ENCODE measurements at regions not wholly inside any gene's neighbourhood (a gene's known extent, or its start where the extent isn't known, plus 50 kb on each side); places are given as distances from the start of the nearest gene placed in this dataset.

GRCh38 chr7:45986355-45987298, 65.6 kb upstream of the IGFBP3 start:
- no peak for DNase-seq

DNA sequence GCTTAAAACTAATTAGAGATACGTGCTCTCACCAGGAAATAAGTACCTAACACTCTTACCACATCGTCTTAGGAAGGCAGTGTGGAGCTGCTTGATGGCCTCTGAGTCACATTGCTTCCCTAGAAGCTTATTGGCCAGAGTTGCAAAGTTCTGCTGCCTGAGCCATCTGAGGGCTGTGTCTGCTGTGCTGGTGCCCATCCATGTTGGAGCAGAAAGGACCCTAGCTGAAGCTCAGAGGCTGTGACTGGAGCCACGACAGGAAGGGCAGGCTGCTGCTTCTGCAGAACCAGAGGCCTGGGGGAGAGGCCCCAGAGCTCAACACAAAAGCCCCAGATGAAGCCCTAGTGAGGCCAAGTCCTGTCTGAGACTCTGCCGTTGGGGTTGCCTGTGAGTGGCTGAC, 64.8 kb upstream of the IGFBP3 start:
- DNase-seq: peak; percentile 5

- peak; percentile 36 for DNase-seq
These were observed 63.6 kb upstream of the IGFBP3 start for GRCh38 chr7:45984386-45985295.

DNA sequence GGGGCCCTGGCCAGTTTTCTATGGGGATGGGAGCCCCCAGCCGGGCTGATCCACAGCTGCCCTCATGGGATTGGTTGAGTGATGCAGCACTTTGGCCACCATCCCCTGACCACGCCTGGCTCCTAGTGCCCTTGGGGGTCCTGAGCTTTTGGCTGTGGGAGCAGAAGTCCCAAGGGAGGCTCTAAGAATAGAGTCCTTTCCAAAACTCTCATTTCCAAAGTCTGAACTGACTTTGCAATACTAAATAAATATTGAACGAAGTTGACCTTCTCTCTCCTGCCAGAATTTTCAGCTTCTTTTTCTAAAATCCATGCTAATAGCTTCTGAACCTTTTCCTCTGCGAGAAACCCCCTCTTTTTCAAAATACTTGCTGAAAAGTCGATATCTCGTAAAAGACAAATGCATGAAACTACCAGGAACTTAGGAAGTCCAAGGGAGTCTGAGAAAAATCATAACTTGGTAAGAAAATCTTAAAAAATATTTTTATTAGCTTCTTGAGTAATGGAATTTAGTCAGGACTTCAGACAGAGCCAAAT, 62.7 kb upstream of the IGFBP3 start:
- DNase-seq: no peak

- DNase-seq: no peak
These were observed 62.0 kb upstream of the IGFBP3 start for GRCh38 chr7:45982907-45983719.

DNA sequence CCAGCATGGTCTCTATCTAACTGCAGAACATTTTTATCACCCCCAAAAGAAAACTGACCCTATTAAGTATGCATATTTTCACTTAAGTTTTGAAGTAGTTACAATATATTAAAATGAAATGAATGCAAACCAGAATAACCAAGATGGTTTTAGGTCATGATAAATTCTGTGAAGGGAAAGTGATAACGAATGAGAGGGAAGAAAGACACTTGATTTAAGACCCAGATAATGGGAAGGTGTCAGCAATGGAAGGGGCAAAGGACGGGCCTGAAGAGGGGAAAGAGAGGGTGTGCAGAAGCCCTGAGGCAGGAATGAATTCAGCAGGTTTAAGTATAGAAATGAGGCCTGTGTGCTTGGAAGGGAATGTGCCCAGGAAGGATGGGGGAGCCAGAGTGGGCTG, 61.1 kb upstream of the IGFBP3 start:
- no peak for DNase-seq

DNA sequence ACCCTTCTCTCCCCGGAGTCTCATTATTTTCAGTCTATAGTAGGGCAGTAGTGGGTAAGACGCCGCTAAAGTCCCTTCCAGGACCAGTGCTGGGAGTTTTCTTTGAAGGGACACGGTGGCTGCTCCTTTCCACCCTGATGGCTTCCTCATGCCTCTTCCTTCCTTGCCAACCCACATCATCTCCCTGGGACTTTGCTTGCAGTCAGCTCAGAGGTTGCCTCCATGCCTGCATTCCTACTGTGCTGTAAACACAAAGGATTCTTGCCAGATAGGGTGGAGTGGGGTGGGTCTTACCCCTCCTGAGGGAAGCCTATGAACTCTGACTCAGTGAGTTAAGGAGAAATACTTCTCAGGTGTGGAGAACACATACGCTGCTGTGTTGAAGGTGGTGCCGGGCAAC, 59.9 kb upstream of the IGFBP3 start:
- no peak for DNase-seq

DNA sequence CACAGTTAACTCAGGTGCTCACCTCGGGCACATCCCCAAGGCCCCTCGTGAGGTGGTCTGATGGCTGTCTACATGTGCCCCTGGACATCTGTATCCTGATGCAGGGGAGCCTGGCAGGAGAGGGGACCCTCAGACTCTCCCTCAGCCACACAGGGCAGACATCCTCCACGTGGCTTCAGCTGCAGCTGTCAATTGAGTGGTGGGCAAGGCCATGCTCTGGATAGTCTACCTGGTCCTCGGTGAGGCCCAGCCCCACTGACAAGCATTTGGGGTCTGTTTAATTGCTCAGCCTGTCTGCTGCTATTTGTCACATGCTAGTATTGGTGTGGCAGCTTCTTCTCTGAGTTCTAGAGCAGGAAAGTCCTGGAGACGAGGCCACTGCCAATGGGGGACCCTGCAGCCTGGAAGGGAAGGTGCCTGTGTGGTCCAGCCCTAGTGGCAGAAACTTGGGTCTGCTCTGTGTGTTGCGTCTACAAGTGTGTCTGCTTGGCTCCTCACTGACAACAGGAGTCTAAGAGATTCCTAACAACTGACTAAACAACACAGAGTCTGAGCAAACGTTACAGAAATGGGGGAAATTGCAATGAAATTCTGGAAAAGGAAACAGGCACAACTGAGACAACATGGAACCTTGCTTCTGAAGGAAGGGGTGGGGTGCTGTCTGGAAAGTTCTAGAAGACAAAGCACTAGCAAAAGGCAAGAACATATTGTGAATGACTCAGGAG, 59.3 kb upstream of the IGFBP3 start:
- DNase-seq: no peak

DNA sequence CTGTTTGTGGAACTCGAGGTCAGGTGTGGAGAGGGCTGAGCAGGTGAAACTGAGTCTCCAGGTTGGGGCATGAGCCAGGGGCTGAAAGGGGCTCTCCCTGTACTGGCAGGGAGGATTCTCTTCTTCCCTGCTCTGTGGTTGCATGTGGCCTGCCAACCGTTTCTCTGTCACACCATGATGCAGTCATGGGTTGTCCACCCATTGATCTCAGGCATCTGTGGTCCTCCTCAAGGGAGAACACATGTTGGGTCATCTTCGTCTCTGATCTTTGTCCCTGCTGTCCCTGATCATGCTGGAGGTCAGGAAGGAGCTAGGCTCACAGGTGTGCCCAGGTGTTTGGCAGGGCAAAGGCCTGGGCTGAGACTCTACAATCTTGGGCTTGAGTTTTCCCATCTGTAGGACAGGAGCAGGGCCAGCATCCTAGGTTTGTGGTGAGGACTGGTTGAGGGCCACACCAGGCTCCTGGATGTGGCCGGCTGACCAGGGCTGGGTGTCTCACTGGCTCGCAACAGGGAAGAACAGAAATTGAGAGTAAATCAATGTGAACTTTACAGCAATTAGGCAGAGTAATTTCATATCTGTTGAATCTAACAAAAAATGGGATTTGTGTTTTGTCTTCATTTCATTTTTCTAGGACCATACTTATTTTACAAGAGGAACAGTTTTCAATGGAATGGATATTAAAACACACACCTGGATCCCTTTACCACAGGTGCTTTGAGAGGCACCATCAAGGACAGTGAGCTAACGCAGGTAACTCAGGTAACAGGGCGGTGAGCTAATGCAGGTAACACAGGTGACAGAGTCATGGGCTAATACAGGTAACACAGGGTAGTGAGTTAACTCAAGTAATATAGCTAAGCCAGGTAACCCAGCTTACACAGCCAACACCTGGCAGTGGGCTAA, 58.5 kb upstream of the IGFBP3 start:
- no peak for DNase-seq

DNA sequence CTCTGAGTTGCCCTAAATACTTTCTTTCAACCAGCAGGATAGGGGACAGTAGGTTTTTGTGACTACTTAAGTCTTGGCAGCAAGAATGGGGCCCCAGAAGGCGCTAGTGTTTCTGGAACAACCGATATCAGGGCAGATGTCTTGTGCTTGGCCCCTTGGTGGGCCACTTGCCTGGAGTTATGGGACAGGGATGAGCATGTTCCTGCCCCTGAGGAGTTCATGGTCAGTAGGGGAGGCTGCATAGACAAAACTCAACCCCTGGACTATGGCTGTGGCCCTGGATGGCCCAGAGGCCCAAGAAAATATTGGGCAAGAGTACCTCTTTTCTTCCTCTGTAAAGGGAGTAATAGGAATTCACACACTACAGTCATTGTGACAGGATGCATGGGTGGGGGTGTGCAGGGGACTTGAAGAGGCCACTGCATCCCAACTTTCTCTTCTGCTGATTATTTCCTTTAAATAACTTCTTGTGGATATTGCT, 57.7 kb upstream of the IGFBP3 start:
- no peak for DNase-seq

DNA sequence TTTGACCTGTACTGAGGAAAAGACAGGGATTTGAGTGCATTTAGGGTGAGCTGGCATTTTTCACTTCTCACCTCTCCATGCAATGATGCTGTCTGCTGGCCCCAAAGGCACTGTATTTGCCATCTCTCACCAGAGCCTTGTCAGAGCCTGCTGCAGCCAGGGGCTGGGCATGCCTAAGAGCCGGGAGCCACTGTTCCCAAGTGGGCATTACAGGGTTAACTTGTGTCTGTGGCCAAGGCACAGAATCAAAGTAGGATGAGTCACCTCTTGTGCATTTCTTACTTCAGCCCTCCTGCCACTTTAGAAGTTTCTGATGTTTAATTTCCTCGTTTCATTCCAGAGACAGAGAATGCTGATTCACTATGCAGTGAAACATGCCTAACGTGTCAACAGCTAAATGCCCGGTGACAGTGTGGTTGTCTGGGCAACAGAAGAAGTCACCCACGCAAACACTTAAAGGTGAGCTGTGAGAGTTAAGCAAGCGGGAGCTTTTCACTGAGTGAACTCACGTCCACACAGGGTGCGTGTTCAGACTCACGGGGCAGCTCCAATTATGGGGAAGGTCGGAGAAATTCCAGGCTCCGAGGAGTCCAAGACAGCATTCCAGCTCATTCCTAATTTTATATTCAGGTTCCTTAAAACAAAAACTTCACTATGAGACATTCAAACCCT, 57.1 kb upstream of the IGFBP3 start:
- DNase-seq: no peak

- DNase-seq: no peak
These were observed 56.2 kb upstream of the IGFBP3 start for GRCh38 chr7:45977256-45977780.

DNA sequence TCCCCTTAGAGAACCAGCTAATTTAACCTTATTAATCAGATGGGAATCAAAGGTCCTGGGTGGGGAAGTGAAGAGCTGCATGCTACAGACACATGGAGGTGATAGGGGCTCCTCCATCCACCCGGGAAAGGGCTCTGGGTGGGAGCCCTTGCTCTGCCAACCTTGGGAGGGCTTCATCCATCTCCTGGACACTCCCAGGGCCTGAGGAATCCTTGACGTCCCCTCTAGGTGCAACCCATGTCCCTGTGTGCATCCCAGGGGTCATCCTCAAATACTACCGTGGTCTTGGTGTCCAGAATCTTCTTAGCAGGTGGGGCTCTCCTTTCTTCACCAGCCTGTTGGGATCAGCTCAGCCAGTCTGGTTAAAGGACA, 55.4 kb upstream of the IGFBP3 start:
- DNase-seq: no peak

DNA sequence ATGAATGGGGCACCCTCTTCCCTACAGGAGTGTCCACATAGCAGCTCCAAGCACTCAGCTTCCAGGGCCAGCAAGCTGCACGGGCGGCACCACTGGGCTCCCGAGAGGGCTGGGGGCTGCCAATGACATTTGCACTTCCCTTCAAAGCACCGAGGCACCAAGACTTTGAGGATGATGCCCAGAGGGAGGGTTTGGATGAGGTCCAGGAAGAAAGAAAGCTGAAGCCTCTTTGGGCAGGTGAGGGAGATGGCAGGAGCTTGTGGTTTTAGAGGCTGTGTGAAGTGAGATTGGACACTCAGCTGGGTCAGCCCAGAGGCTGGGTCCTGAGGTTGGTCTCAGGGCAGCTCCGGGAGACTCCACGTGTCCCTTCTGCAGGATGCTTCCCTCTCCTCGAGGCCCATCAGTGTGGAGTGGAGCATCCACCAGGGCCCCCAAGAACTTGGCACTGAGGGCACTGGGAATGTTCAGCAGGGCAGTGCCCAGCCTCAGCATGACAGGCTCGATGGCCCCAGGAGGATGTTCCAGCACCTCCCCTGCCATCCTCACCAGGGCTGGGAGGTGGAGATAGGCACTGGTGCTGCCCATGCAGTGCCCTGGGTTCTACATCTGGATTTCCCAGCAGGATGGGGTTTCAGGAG, 54.9 kb upstream of the IGFBP3 start:
- DNase-seq: no peak

- DNase-seq: no peak
These were observed 54.3 kb upstream of the IGFBP3 start for GRCh38 chr7:45975367-45975766.

GRCh38 chr7:45974540-45975360, 53.7 kb upstream of the IGFBP3 start:
- DNase-seq: no peak

DNA sequence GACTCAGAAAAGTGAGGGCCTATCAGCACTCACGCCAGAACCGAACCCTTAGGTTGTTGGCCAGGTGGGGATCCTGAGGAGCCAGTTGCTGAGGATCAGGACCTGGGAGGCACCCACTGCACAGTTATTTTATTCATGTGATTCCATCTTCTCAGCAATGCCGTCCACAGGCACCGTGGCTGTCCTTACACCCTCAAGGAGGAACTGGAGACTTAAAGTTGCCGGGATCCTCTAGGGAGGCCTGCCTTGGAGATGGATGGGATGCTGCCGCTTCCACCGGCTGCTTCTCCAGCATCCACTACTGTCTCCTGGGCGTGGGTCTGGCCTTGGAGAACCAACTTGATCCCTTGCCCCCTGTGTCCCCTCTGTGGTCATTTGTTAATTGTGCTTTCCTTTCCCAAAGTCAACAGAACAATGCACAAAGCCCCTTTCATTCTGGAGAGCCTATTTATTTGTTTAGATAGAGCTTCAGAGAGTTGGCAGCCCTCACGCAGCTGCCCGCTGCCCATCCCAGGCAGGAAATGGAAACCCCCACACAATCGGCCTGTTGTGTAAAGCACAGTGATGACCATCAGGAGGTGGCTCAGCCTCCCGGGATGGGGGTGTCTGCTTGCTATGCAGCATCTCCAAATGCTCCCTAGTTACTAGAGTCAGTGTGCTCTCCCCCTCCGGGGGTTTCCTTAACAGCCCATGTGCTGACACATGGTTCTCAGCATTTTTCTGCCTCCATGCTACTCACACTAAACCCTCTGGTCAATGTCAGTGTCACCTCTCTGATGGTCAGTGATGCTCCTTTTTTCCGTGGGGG, 52.9 kb upstream of the IGFBP3 start:
- DNase-seq: no peak
